GM18868 (cell line): ENCODE measurements at regions not wholly inside any gene's neighbourhood (a gene's known extent, or its start where the extent isn't known, plus 50 kb on each side); places are given as distances from the start of the nearest gene placed in this dataset.
"Not testable (repeated sequence)": the region's sequence is repeated elsewhere in the genome, so short reads cannot be mapped to it uniquely, and the experiment has no call there.

ENCODE experiments used
- ATAC-seq: cut with Tn5 transposase; IDR thresholded peaks from one replicate; pipeline ENCODE4 v1.9.1; 2021; ENCODE audit warnings: mild to moderate bottlenecking, moderate library complexity; ENCODE audit not compliant: unreplicated experiment

DNA sequence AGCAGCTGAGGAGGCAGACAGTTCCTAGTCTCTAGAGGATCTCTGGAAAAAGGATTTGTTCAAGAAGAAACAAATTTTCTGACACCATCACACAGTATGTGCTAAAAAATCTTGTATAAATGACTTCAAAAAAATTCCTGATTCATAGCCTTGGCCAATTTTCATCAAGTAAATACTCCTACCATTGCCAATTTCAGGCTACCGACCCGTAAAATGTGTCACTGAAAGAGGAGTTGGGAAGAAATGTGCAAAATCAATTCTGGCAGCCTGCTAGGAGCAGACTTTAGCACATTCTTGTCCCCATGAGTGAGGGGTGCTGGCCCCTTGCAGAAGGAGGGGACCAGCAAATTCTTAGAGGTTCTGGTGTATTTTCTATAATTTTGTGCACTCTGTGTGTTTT lies 109.4 kb downstream of the TMEM30B start:
- ATAC-seq = no peak

DNA sequence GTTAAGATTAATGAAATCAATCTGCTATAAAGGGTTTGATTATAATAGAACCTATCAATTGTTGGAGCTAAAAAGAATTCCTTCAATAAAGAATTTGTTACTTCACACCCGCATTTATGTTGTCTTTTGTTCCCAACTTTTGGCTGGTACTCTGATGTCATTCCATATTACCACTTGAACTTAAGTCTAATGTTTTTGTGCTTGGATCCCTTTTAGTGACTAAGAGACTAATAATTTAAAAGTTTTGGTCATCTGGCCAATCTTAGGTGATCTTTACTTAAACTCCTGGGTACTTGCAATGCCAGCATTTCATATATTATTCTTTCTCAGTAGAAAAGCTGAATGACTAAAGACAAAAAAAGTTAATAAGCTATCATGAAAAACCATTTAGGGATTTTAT lies 113.0 kb downstream of the TMEM30B start:
- no peak for ATAC-seq

DNA sequence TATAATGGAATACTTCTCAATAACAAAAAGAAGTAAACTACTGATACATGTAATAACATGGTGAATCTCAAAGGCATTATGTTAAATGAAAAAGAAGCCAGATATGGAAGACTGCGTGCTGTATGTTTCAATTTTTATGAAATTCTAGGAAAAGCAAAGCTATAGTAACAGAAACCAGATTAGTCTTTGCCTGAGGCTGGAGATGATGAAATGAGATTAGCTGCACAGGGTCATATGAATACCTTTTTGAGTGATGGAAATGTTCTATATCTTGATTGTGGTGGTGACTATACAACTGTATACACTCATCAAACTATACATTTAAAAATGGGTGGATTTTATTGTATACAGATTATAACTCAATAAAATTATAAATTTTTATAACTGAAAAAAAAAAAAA lies 113.5 kb downstream of the TMEM30B start:
- no peak for ATAC-seq

DNA sequence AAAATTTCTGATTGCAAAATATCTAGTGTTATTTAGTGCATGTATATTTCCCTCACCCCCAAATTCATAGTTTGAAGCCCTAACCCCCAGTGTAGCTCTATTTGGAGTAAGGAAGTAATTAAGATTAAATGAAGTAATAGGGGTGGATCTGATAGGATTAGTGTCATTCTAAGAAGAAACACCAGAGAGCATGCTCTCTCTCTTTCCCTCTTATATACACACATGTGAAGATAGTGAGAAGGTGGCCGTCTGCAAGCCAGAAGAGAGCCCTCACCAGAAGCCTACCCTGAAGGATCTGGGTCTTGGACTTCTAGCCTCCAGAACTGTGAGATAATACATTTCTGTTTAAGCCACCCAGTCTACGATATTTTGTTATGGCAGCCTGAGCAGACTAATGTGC lies 120.3 kb downstream of the TMEM30B start:
- ATAC-seq = no peak

DNA sequence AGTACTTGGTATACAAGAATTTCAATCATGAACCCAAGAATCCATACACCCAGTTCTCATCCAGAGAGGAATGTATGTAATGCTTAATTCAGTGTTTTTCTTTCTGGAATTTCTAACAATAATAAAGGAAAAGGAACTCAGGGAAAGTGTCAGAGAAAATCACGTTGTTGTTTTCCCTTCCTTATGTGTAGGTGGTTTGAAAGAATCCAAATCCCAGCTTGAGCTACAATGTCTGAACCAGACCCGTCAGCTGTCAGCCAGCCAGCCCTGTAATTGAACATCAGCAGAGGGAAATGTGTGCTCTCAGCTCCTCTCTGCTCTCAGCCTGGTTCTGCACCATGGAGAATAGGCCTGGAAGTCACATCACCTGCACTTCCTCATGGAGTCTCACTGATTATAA lies 126.5 kb downstream of the TMEM30B start:
- ATAC-seq = no peak

DNA sequence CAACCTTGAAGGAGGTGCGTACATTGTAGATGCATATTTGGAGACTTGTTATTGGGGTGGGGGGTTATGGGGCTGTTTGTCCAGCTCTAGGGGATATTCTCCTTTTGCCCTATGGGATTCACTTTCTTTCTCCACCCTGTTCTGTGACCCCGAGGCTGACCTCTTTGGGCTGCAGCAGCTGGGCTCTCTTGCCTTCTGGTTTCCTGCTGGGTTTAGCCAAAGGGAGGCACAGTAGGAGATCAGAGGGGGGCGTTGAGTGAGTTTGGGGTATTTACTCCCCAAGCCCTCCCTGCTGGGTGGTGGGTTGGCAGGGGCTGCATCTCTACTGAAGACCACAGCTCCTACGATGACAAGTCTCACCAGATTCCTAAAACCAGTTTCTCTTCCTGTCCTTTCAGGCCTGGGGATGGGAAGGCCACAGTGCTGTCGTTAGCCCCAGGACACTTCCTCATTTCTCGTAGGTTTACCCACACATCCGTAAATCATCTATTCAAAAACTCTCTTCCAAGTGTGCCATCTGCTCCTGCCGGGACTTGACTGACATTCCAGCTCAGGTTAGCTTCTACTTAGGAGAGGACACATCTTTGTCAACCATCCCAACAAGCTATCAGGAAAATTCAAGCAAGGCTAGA lies 127.1 kb downstream of the TMEM30B start:
- ATAC-seq = no peak

DNA sequence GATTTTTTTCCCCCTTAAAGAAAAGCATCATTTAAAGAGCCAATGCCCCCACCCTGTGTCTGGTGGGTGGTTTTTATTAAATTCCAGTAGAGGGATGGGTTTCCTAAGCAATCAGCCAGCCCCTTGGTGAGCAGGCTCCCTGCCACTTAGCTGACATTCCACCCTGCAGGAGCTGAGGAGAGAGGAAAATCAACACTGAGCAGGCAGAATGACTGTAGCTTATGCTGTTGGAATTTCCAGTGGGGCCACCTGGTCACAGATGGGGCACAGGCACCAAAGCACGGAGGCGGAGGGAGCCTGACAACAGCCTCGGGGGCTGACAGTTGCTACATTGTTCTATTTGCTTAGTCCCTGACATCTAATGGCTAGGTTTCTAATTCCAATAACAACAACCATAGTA lies 127.7 kb downstream of the TMEM30B start:
- ATAC-seq = no peak

DNA sequence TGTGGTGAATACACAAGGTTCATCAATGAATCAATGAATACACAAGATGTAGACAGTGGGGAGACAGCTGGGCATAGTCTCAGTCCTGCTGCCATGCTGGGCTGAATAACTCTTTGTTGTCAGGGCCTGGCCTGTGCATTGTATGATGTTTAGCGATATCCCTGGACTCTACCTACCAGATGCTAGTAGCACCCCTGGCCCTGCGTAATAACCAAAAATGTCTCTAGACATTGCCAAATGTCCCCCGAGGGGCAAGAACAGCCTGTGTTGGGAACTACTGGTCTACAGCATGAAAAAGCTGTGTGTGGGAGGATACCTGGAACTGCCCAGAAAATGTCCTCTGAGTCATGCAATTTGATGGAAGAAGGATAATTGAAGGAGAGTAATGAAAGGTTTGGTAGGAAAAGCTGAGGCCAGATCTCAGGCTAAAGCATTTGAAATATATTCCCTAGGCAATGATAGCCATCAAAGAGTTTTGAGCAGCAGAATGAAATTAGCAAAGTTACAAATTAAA lies 128.2 kb downstream of the TMEM30B start:
- no peak for ATAC-seq

DNA sequence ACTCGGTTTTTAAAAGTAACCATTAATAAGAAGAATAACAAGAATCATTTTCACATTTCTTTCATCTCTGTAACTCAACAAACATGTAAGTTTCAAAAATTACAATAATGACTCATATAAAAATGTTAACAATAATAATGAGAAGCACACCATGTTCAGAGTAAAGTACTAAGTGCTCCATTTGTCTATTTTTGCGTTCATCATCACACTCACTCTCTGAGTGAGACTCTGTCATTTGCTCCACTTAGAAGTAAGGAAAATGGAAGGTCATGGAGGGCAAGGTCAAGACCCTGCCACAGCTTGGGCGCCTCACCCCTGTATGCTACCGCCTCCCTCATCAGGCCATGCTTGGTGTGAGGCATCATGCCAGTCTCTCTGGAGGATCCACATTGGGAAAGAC lies 129.9 kb downstream of the TMEM30B start:
- ATAC-seq = no peak

DNA sequence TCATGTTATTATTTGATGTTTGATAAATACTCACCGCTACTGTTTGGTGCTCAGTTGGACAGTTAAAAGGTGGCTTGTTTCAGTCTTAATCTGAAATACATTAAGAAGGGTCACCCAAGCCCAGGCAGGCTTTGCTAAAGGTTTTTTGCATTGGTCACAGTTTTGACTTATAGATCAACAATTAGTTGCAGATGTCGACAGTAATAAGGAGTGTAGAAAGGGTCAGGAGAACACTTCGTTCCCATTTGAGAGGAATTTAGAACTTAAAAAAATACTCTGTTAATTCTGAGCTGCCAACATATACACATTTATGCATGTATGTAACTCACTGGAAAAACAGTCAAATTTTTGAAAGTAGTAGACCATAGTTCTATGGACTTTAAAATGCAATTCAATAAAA lies 130.3 kb downstream of the TMEM30B start:
- no peak for ATAC-seq

DNA sequence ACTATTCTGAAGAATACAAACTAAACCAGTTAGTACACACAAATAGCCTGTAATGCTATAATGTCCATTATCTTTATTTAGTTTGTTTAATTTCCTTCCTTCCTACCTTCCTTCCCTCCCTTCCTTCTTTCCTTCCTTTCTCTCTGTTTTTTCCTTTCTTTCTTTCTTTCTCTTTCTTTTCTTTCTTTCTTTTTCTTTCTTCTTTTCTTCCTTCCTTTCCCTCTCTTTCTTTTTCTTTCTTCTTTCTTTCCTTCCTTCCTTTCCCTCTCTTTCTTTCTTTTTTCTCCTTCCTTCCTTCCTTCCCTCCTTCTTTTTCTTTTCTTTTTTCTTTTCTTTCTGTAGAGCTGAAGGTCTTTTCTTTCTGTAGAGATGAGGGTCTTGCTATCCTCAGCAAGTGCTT lies 131.2 kb downstream of the TMEM30B start:
- ATAC-seq = no peak

DNA sequence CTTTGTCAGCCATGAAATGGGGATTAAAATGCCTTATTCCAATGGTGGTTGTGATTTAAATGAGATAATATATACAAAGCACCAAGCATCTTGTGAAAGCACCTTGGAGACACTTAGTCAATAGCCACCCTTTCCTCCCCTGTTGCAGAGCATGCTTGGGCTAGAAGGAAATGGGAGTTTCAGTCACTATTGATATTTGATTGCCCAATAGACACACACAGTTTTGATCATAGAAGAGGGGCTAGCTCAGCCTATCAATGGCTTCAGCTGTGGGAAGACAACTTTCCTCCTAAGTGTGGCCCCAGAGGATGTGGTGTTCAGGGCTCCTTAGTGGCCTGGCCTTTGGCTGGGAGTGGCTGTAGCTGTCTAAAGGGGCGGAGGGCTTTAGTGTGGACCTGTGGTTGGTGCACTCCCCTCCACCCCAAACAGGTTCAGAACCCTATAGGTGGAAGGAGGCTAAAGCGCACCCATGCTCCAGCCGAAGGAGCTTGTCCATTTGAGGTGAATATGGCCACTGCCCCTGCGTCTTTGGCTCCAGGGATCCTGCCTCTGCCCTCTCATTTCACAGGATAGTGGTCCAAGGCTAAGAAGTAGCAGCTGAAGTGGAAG lies 132.3 kb downstream of the TMEM30B start:
- ATAC-seq = no peak

DNA sequence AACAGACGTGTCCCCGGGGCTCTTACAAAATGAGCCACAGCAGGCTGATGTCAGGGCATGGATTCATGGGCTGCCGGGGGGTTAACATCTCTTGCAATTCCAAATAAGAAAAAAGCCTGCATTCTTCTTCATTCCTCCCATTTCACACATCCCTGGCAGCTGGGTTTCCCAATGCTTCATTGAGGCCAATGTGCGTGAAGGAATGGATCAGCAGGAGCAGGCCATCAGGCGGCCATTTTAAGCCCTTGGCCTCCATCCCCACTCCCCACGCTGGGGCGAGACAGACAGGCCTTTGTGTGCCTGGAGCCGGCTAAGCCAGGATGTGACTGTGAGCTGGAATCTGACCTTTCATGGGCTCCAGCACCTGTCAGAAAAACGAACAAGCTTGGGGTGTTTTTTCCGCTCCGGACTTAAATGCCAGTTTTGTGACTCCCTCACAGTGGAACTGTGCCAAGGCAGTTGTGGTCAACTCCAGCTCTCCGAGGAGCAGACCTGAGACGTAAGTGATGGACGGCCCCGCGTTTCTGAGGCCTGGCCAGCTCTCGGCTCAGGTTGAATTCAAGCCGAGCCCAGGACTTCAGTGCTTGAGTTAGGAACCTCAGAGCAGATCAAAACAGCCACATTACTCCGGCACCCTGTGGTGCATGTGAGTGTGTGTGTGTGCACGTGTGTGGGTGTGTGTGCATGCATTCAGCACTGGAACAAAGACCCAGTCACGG lies 133.1 kb downstream of the TMEM30B start:
- ATAC-seq = no peak

DNA sequence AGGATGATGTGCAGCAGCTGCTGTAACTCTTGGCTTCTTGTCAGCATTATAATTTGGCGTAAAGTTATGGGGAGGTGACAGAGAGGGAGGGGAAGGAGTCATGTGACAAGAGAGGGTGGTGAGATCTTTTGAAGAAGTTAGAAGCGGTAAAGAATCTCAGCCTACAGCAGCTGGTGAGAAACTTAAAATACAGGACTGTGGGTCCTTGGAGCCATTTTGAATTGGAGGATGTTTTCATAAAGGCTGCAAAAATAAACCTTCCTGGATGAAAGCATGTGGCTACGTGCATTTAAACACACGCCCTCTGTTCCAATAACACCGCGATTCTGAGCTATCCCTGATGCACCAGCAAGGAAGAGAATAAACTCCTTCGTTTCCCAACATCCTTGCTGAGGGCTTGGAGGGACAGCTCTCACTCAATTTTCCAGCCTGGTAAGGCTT lies 133.7 kb downstream of the TMEM30B start:
- no peak for ATAC-seq

DNA sequence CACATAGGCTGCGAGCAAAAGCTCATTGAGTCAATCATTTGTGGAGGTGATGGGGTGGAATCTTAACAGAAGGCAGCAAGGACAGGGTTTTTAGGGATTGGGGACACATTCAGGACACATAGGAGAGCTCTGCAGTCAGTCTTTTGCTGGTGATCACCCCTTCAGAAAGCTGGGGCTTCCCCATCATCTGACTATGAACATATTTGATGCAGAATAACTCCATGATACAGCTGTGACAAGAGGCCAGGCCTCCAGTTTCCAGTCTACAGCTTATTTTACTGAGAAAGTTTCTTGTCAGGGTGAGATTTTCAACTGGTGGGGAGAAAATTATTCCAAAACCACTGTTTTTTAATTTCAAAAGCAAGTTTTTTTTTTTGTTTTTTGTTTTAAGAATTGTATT lies 134.2 kb downstream of the TMEM30B start:
- ATAC-seq = no peak

DNA sequence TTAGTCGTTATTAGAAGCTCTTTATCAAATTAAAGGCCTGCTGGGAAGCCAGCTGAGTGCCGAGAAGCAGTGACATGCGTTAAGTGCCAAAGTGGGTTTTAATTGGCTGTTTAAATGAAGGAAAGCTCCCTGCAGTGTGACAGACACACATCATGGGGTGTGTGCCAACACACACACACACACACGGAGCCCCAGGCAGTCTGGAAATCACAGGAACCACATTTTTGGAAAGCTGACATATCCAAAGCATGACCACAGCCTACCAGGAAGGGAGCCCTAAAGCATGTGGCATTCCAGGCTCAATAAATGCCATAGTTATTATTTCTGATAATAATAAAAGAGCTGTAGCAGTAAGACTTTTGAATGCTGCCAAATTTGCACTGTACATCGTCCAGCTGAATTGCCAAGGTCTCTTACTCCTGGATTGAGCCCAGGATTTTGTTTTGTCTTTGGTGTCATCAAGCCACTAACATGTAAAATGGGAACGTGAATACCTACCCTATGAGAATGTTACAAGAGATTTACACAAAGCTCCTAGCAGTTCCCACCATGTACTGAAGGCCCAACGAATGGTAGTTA lies 135.1 kb downstream of the TMEM30B start:
- ATAC-seq = no peak

DNA sequence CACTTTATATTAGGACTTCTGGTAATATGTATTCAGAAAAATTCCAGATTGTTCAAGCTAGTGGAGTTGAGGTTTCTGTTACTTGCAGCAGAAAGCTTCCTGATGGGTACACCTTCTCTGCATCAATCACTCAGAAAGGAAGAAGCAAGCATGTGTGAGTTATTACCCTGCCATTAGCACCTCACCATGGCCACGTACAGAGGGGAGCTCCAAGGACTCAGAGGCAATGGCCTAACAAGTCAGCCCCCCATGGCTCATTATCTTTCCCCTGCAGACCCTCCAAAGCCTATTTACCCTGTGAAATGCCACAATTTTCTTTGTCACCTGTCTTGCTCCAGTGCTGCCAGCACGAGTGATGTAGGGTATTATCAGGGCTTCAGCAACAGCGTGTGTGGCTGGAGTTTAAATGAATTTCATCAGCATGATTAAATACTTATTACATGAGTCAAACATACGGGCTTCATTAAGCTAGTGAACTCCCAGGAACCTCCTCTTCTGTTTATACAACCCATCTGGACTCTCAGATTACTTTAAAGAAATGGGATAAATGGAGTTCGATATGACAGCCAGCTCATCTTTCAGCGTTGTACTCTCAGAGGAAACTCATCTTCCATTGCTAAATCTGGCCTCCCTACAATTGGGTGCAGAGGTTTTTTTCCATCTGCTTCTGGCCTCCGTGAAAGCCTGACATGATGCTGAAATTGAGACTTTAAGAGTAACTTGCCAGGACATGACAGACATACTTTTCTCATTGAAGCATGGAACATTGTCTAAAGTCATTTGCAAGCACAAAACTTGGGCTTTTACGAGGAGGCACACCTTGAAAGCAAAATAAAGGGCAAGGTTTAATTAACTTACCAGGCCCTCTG lies 135.9 kb downstream of the TMEM30B start:
- ATAC-seq = no peak

DNA sequence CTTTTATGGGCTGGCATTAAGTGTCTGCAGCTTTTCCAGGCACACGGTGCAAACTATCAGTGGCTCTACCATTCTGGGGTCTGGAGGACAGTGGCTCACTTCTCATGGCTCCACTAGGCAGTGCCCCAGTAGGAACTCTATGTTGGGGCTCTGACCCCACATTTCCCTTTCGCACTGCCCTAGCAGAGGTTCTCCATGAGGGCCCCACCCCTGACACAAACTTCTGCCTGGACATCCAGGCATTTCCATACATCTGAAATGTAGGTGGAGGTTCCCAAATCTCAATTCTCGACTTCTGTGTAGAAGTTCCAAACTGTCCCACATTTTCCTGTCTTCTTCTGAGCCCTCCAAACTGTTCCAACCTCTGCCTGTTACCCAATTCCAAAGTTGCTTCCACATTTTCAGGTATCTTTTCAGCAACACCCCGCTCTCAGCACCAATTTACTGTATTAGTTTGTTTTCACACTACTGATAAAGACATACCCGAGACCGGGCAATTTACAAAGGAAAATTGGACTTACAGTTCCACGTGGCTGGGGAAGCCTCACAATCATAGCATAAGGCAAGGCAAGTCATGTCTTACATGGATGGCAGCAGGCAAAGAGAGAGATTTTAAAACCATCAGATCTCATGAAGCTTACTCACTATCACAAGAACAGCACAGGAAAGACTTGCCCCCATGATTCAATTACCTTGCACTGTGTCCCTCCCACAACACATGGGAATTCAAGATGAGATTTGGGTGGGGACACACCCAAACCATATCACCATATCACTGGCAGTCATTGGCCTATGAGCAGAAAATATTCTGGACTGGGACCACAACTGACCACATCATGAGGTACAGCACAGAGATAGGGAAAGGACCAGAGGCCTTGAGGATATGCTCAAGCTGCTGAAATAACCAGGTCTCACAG lies 136.8 kb downstream of the TMEM30B start:
- not testable (repeated sequence) for ATAC-seq

DNA sequence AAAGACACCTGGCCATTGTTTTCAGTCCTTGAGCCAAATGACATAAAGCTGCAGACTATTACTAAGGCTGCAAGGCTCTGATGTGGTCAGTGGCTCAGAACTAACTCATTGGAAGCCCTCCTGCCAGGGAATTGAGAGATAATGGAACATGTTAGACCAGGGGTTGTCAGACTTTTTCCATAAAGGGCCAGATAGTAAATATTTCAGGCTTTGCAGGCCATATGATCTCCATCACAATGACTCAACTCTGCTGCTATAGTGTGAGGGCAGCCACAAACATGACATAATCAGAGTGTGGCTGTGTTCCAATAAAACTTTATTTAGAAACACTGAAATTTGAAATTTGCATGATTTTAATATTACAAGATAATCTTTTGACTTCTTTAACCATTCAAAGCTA lies 140.3 kb downstream of the TMEM30B start:
- no peak for ATAC-seq

DNA sequence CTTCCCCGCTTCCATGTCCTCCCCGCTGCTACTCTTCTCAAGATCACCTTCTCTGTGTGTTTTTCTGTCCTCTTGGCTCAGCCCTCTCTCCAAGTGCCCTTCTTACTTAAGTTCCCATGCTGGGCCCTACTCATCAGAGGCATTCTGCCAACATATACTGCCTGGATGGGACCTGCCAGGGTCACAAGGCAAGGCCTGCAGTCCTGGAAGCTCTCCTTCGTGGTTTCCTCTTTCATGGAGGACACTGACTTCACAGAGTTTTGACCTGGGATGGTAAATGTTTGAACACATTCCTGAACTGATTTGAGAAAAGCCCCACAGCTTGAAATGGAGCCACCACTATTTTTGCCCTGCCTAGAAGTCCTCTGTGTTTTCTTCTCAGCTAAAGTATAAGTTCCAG lies 140.9 kb downstream of the TMEM30B start:
- no peak for ATAC-seq
